GM21737 (cell line): ENCODE measurements at regions not wholly inside any gene's neighbourhood (a gene's known extent, or its start where the extent isn't known, plus 50 kb on each side); places are given as distances from the start of the nearest gene placed in this dataset.
"Not testable (repeated sequence)": the region's sequence is repeated elsewhere in the genome, so short reads cannot be mapped to it uniquely, and the experiment has no call there.

Source experiments
- ATAC-seq: cut with Tn5 transposase; IDR thresholded peaks from one replicate; pipeline ENCODE4 v1.9.1; 2021; ENCODE audit warnings: mild to moderate bottlenecking, moderate library complexity; ENCODE audit not compliant: unreplicated experiment

- ATAC-seq: no peak
Measured at GRCh38 chr11:134980819-134981710, 569.0 kb upstream of the B3GAT1 start.

GRCh38 chr11:134979089-134979457, 567.0 kb upstream of the B3GAT1 start:
- ATAC-seq: not testable (repeated sequence)

GRCh38 chr11:134978388-134979088, 566.5 kb upstream of the B3GAT1 start:
- ATAC-seq: no peak

GRCh38 chr11:134976551-134976950, 564.5 kb upstream of the B3GAT1 start:
- ATAC-seq: no peak

- no peak for ATAC-seq
Measured at GRCh38 chr11:134975866-134976376, 563.9 kb upstream of the B3GAT1 start.

- ATAC-seq: no peak
Measured at GRCh38 chr11:134973801-134974200, 561.8 kb upstream of the B3GAT1 start.

- no peak for ATAC-seq
Measured at GRCh38 chr11:134971381-134971780, 559.3 kb upstream of the B3GAT1 start.

GRCh38 chr11:134967746-134968145, 555.7 kb upstream of the B3GAT1 start:
- no peak for ATAC-seq

- ATAC-seq: not testable (repeated sequence)
Measured at GRCh38 chr11:134961386-134961785, 549.3 kb upstream of the B3GAT1 start.

- ATAC-seq: no peak
Measured at GRCh38 chr11:134958870-134959269, 546.8 kb upstream of the B3GAT1 start.

- no peak for ATAC-seq
Measured at GRCh38 chr11:134958336-134958640, 546.2 kb upstream of the B3GAT1 start.

- ATAC-seq: no peak
Measured at GRCh38 chr11:134957540-134958335, 545.7 kb upstream of the B3GAT1 start.

GRCh38 chr11:134956450-134957210, 544.6 kb upstream of the B3GAT1 start:
- ATAC-seq: no peak

GRCh38 chr11:134955970-134956369, 543.9 kb upstream of the B3GAT1 start:
- ATAC-seq: not testable (repeated sequence)

GRCh38 chr11:134955281-134955680, 543.2 kb upstream of the B3GAT1 start:
- ATAC-seq: no peak

GRCh38 chr11:134954456-134954855, 542.4 kb upstream of the B3GAT1 start:
- not testable (repeated sequence) for ATAC-seq

- ATAC-seq: not testable (repeated sequence)
Measured at GRCh38 chr11:134953417-134953970, 541.5 kb upstream of the B3GAT1 start.

GRCh38 chr11:134951305-134951700, 539.3 kb upstream of the B3GAT1 start:
- ATAC-seq: no peak

- ATAC-seq: no peak
Measured at GRCh38 chr11:134950692-134951304, 538.8 kb upstream of the B3GAT1 start.
